HL-60/S4 (cell line): ENCODE measurements at regions not wholly inside any gene's neighbourhood (a gene's known extent, or its start where the extent isn't known, plus 50 kb on each side); places are given as distances from the start of the nearest gene placed in this dataset.
"Not testable (repeated sequence)": the region's sequence is repeated elsewhere in the genome, so short reads cannot be mapped to it uniquely, and the experiment has no call there.

Experiments
- in situ Hi-C: fragments of 300-500 bp; cut with MboI; formaldehyde crosslinking; loops from 2 replicates; pipeline ENCODE4 v1.14.3; 2022; ENCODE audit warnings: low sequenced_read_pairs

GRCh38 chr18:29960539-29960938 is 1082.0 kb downstream of the DSC3 start:
- in situ Hi-C loops: no loop called here

GRCh38 chr18:29930231-29930630 is 1112.3 kb downstream of the DSC3 start:
- in situ Hi-C loops: no loop called here

GRCh38 chr18:29928081-29928480 is 1114.5 kb downstream of the DSC3 start:
- in situ Hi-C loops: no loop called here

- in situ Hi-C loops: no loop called here
Observed at GRCh38 chr18:29925566-29925965, 1117.0 kb downstream of the DSC3 start.

- in situ Hi-C loops: no loop called here
Observed at GRCh38 chr18:29912351-29912750, 1130.2 kb downstream of the DSC3 start.

- in situ Hi-C loops: no loop called here
Observed at GRCh38 chr18:29892960-29893558, 1149.5 kb downstream of the DSC3 start.

- in situ Hi-C loops: no loop called here
Observed at GRCh38 chr18:29883114-29883513, 1159.4 kb downstream of the DSC3 start.

- in situ Hi-C loops: no loop called here
Observed at GRCh38 chr18:29882620-29883019, 1159.9 kb downstream of the DSC3 start.

GRCh38 chr18:29879763-29880162 is 1162.8 kb downstream of the DSC3 start:
- in situ Hi-C loops: no loop called here

- in situ Hi-C loops: no loop called here
Observed at GRCh38 chr18:29874519-29875098, 1167.9 kb downstream of the DSC3 start.

GRCh38 chr18:29873211-29873610 is 1169.3 kb downstream of the DSC3 start:
- in situ Hi-C loops: no loop called here

- in situ Hi-C loops: no loop called here
Observed at GRCh38 chr18:29871246-29871645, 1171.3 kb downstream of the DSC3 start.

- in situ Hi-C loops: no loop called here
Observed at GRCh38 chr18:29862824-29863223, 1179.7 kb downstream of the DSC3 start.

- in situ Hi-C loops: no loop called here
Observed at GRCh38 chr18:29855637-29856036, 1186.9 kb downstream of the DSC3 start.

GRCh38 chr18:29853126-29853525 is 1189.4 kb downstream of the DSC3 start:
- in situ Hi-C loops: no loop called here

GRCh38 chr18:29849144-29849543 is 1193.4 kb downstream of the DSC3 start:
- in situ Hi-C loops: no loop called here

GRCh38 chr18:29841631-29842030 is 1200.9 kb downstream of the DSC3 start:
- in situ Hi-C loops: no loop called here

- in situ Hi-C loops: no loop called here
Observed at GRCh38 chr18:29840089-29840488, 1202.5 kb downstream of the DSC3 start.

GRCh38 chr18:29838961-29839360 is 1203.6 kb downstream of the DSC3 start:
- in situ Hi-C loops: not testable (repeated sequence)

- in situ Hi-C loops: no loop called here
Observed at GRCh38 chr18:29838556-29838955, 1204.0 kb downstream of the DSC3 start.

- in situ Hi-C loops: no loop called here
Observed at GRCh38 chr18:29823671-29824070, 1218.9 kb downstream of the DSC3 start.

GRCh38 chr18:29821544-29821943 is 1221.0 kb downstream of the DSC3 start:
- in situ Hi-C loops: no loop called here

GRCh38 chr18:29811519-29811918 is 1231.0 kb downstream of the DSC3 start:
- in situ Hi-C loops: no loop called here
